ENCODE measurements at regions not wholly inside any gene's neighbourhood (a gene's known extent, or its start where the extent isn't known, plus 50 kb on each side); places are given as distances from the start of the nearest gene placed in this dataset.
"Not testable (repeated sequence)": the region's sequence is repeated elsewhere in the genome, so short reads cannot be mapped to it uniquely, and the experiment has no call there.

- intact Hi-C loops (cut with micrococcal nuclease); H3K79me2 ChIP-seq (ENCODE audit: control insufficient read depth, insufficient read depth, low read length); H3K27ac Mint-ChIP-seq; H3K4me1 Mint-ChIP-seq; H3K9ac ChIP-seq (ENCODE audit: low read length); H2AFZ ChIP-seq (ENCODE audit: insufficient read depth, low read depth, low read length, poor library complexity, severe bottlenecking); H3K4me3 Mint-ChIP-seq; H3K9me3 ChIP-seq (ENCODE audit: control extremely low read depth in 1 of 3, control insufficient read depth in 2 of 3, insufficient read depth in 1 of 3, low read length in 2 of 3); H3K9me3 Mint-ChIP-seq (ENCODE audit: insufficient read depth); H3K4me3 ChIP-seq (ENCODE audit: control extremely low read depth in 1 of 5, extremely low read depth in 1 of 5, insufficient read depth in 1 of 5, low read depth in 2 of 5, low read length in 4 of 5); H3K27me3 ChIP-seq (replicated peaks in 1 of 4; ENCODE audit: control extremely low read depth in 1 of 4, control insufficient read depth in 3 of 4, insufficient read depth in 4 of 4, low read length in 3 of 4); H3K4me1 ChIP-seq (ENCODE audit: control insufficient read depth in 2 of 2, insufficient read depth in 2 of 2, low read length in 2 of 2); POLR2A ChIA-PET; H4K20me1 ChIP-seq (ENCODE audit: control insufficient read depth, insufficient read depth, low read length, poor library complexity, severe bottlenecking); H3K36me3 ChIP-seq (replicated peaks in 1 of 2; ENCODE audit: control extremely low read depth in 1 of 2, control insufficient read depth in 1 of 2, extremely low read depth in 1 of 2, insufficient read depth in 2 of 2, low read length in 1 of 2); H3K27ac ChIP-seq (ENCODE audit: low read length in 2 of 2): not testable (repeated sequence)
- ATAC-seq (ENCODE audit: low read depth) (peak; percentile 68), DNase-seq (peak; percentile 84)
- CTCF ChIA-PET: interaction anchor here (1.6 to 1.7 kb wide), 2 partner anchors 17 to 23 kb away, joined by 5 to 6 read pairs; no protein-coding TSS in a partner anchor
- TF ChIP-seq CTCF (IDR thresholded peaks at IDR 0.05): peak; percentile 69
- WGBS (ENCODE audit: insufficient coverage): no CpG with 5 or more reads among the region's 25 CpGs
- peak overlapping the region; percentile 50 for H3K4me2 ChIP-seq (replicated peaks; ENCODE audit: low read depth, low read length, poor library complexity, severe bottlenecking)
- H3K27me3 Mint-ChIP-seq: peaks cover 11% of the 10 kb centered on the region
Observed at GRCh38 chr14:106638786-106639452, 1112.5 kb downstream of the TMEM121 start.

GRCh38 chr14:106642090-106642489, 1115.7 kb downstream of the TMEM121 start:
- Histone ChIP-seq H3K27ac (ENCODE audit: low read length in 2 of 2) (no peak overlapping the region), H3K4me2 (replicated peaks; ENCODE audit: low read depth, low read length, poor library complexity, severe bottlenecking) (no peak overlapping the region), H3K4me3 (ENCODE audit: control extremely low read depth in 1 of 5, extremely low read depth in 1 of 5, insufficient read depth in 1 of 5, low read depth in 2 of 5, low read length in 4 of 5) (no peak overlapping the region), H3K79me2 (ENCODE audit: control insufficient read depth, insufficient read depth, low read length) (no peaks in the 10 kb centered on the region), H3K36me3 (replicated peaks in 1 of 2; ENCODE audit: control extremely low read depth in 1 of 2, control insufficient read depth in 1 of 2, extremely low read depth in 1 of 2, insufficient read depth in 2 of 2, low read length in 1 of 2) (no peaks in the 10 kb centered on the region), H3K4me1 (ENCODE audit: control insufficient read depth in 2 of 2, insufficient read depth in 2 of 2, low read length in 2 of 2) (peaks cover 0 to 5% of the 10 kb centered on the region in 2 donors), H3K9me3 (ENCODE audit: control extremely low read depth in 1 of 3, control insufficient read depth in 2 of 3, insufficient read depth in 1 of 3, low read length in 2 of 3) (no peaks in the 10 kb centered on the region), H4K20me1 (ENCODE audit: control insufficient read depth, insufficient read depth, low read length, poor library complexity, severe bottlenecking) (no peaks in the 10 kb centered on the region), H3K27me3 (replicated peaks in 1 of 4; ENCODE audit: control extremely low read depth in 1 of 4, control insufficient read depth in 3 of 4, insufficient read depth in 4 of 4, low read length in 3 of 4) (no peaks in the 10 kb centered on the region), H3K9ac (ENCODE audit: low read length) (no peak overlapping the region), H2AFZ (ENCODE audit: insufficient read depth, low read depth, low read length, poor library complexity, severe bottlenecking) (no peak overlapping the region)
- POLR2A ChIA-PET: no interaction called here
- H3K4me1 Mint-ChIP-seq: peaks cover 3% of the 10 kb centered on the region
- WGBS (ENCODE audit: insufficient coverage): 74% methylated on average over 5 of the region's 7 CpGs
- no peak overlapping the region for H3K27ac Mint-ChIP-seq
- no peak for TF ChIP-seq CTCF (IDR thresholded peaks at IDR 0.05)
- no peak for TF ChIP-seq EZH2 (IDR thresholded peaks at IDR 0.05; ENCODE audit: borderline replicate concordance, insufficient read depth, low read depth, low read length, poor library complexity, severe bottlenecking)
- no peak overlapping the region for H3K4me3 Mint-ChIP-seq
- intact Hi-C loops (cut with micrococcal nuclease): no loop called here
- CTCF ChIA-PET: no interaction called here
- no peak for DNase-seq
- no peak for ATAC-seq (ENCODE audit: low read depth)
- H3K9me3 Mint-ChIP-seq (ENCODE audit: insufficient read depth): no peaks in the 10 kb centered on the region
- peaks cover 19% of the 10 kb centered on the region for H3K27me3 Mint-ChIP-seq

- ATAC-seq (ENCODE audit: low read depth); H3K9ac ChIP-seq (ENCODE audit: low read length); H3K27ac ChIP-seq (ENCODE audit: low read length in 2 of 2); CTCF ChIA-PET; H3K4me2 ChIP-seq (replicated peaks; ENCODE audit: low read depth, low read length, poor library complexity, severe bottlenecking); H3K9me3 Mint-ChIP-seq (ENCODE audit: insufficient read depth); POLR2A ChIA-PET; intact Hi-C loops (cut with micrococcal nuclease); H3K9me3 ChIP-seq (ENCODE audit: control extremely low read depth in 1 of 3, control insufficient read depth in 2 of 3, insufficient read depth in 1 of 3, low read length in 2 of 3); H3K4me3 Mint-ChIP-seq; H3K27ac Mint-ChIP-seq; DNase-seq; H3K4me3 ChIP-seq (ENCODE audit: control extremely low read depth in 1 of 5, extremely low read depth in 1 of 5, insufficient read depth in 1 of 5, low read depth in 2 of 5, low read length in 4 of 5); H4K20me1 ChIP-seq (ENCODE audit: control insufficient read depth, insufficient read depth, low read length, poor library complexity, severe bottlenecking); H3K27me3 ChIP-seq (replicated peaks in 1 of 4; ENCODE audit: control extremely low read depth in 1 of 4, control insufficient read depth in 3 of 4, insufficient read depth in 4 of 4, low read length in 3 of 4); H3K4me1 ChIP-seq (ENCODE audit: control insufficient read depth in 2 of 2, insufficient read depth in 2 of 2, low read length in 2 of 2); H3K79me2 ChIP-seq (ENCODE audit: control insufficient read depth, insufficient read depth, low read length); H3K36me3 ChIP-seq (replicated peaks in 1 of 2; ENCODE audit: control extremely low read depth in 1 of 2, control insufficient read depth in 1 of 2, extremely low read depth in 1 of 2, insufficient read depth in 2 of 2, low read length in 1 of 2); H2AFZ ChIP-seq (ENCODE audit: insufficient read depth, low read depth, low read length, poor library complexity, severe bottlenecking); H3K4me1 Mint-ChIP-seq: not testable (repeated sequence)
- no CpG with 5 or more reads among the region's 6 CpGs for WGBS (ENCODE audit: insufficient coverage)
- peaks cover 19% of the 10 kb centered on the region for H3K27me3 Mint-ChIP-seq
Observed at GRCh38 chr14:106642971-106643370, 1116.6 kb downstream of the TMEM121 start.
